GM19372 (cell line): ENCODE measurements at regions not wholly inside any gene's neighbourhood (a gene's known extent, or its start where the extent isn't known, plus 50 kb on each side); places are given as distances from the start of the nearest gene placed in this dataset.
"Not testable (repeated sequence)": the region's sequence is repeated elsewhere in the genome, so short reads cannot be mapped to it uniquely, and the experiment has no call there.

ENCODE experiments used
- ATAC-seq: cut with Tn5 transposase; IDR thresholded peaks from one replicate; pipeline ENCODE4 v1.9.1; 2021; ENCODE audit warnings: mild to moderate bottlenecking, low read depth, moderate library complexity; ENCODE audit not compliant: unreplicated experiment

- not testable (repeated sequence) for ATAC-seq
Measured at GRCh38 chr22:25348996-25349395, 129.6 kb downstream of the CRYBB2 start.

GRCh38 chr22:25350551-25350971 lies 131.1 kb downstream of the CRYBB2 start:
- no peak for ATAC-seq

- ATAC-seq = no peak
Measured at GRCh38 chr22:25351631-25352293, 132.3 kb downstream of the CRYBB2 start.

DNA sequence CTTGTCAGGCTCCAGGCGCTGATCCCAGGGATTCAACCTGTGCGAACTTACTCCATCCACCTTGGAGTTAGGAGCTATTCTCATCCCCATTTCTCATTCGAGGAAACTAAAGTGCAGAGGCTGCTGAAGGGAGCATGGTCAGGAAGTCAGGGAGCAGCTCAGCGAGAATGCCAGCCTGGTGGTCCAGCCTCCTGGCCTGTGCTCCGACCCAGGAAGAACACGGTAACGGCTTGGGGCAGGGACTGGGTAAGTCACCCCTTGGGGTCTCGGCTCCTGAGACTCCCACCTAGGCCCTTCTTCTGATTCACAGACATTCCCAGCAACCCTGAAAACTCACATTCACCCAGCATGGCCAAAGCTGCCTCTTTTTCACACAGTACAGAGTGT lies 132.8 kb downstream of the CRYBB2 start:
- no peak for ATAC-seq

DNA sequence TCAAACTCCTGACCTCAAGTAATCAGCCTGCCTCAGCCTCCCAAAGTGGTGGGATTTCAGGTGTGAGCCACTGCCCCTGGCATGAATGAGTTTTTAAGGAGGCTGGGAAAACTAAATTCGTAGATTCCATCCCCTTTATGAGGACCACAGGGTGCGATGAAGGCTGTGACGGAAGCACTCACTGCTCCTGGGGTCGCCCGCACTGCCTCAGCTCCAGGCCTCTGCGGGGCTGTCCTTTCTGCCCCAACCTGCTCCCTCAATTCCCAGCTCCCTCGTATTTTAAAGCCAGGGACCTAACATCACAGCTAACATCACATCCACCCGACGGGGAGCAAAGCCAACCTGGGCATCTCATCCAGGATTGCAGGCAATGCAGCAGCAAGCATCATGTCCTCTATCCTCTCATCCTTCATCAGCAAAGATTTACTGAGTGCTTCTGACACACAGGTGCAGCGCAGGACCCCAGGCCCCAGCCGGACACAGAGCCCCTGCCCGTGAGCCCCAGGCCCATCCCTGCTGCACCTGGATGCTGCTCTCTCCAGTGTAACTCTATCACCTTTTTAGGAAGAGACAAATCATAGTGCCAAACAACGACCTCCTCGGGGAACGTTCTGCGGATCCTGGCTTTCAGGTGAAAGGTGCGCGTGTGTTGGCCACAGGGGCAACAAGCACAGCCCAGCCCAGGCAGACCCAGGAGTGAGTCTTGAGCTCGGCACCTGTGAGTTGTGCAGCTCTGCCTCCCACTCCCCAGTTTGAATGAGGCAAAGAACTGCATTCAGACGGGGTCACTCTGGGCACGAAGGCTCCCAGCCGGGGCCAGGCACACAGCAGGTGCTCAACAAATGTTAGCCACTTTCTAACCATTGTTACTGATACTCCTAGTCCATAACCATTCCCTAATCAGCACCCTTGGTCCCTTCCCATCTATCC lies 134.3 kb downstream of the CRYBB2 start:
- ATAC-seq = no peak

- no peak for ATAC-seq
Measured at GRCh38 chr22:25354456-25354855, 135.0 kb downstream of the CRYBB2 start.

- ATAC-seq = no peak
Measured at GRCh38 chr22:25357132-25357455, 137.7 kb downstream of the CRYBB2 start.

GRCh38 chr22:25357606-25358420 lies 138.4 kb downstream of the CRYBB2 start:
- no peak for ATAC-seq

- no peak for ATAC-seq
Measured at GRCh38 chr22:25358421-25359170, 139.2 kb downstream of the CRYBB2 start.

DNA sequence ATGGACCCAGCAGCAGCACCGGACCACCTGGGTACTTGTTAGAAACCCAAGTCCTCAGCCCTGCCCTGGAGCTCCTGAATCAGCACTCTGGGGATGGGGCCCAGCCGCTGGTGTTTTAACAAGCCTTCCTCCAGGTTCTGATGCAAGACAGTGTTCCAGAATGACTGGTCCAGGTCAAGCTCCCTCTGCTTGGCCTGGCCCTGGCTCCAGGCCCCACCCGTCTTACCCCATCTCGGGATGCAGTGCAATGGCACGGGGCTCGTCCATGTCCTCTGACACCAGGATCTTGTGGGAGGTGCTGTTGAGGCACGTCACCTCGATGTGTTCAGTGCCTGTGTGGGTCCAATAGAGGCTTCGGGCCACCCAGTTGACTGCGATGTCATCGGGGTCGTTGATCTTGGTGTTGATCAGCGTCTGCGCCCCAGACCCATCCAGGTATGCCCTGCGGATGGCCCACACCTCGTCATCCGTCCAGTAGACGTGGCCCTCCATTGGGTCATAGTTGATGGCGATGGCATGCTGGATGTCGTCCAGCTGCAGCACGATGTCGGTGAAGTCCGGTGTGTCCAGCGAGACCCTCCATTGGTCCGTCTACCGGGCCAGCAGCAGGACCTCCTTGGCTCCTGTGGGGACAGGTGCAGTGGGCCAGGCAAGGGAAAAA lies 140.3 kb downstream of the CRYBB2 start:
- no peak for ATAC-seq

GRCh38 chr22:25360411-25360810 lies 141.0 kb downstream of the CRYBB2 start:
- ATAC-seq = no peak

DNA sequence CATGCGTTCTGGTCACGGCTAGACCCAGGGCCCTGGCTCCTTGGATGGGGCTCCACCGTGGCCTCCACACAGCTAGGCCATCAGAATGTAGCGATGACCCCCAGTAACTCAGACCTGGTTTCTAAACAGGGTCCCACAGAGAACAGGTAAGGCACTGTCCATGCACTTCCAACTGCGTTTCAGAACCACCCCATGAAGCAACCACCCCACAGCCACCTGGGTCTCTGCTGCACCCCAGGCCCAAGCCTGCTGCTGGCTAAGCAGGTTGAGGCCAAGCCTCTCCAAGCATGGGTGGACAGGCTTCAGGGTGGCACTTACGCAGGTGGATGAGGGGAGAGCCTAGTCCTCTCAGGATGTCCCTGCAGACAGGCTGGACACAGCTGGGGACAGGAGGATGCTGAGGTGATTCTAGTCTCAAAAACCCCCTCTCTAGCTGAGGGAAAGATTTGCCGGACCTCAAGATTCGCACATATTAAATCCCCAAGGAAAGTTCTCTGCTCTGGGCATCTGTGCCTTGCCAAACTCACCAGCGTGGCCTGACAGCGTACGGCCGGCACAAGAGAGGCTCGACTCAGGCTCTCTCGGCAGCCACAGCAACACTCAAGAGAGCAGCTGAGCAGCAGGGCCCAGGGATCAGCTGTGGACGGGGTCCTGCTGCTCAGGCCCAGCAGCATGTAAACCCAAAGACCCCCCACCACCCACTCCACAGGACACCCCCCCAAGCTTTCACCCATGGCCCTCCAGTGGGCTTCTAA lies 141.6 kb downstream of the CRYBB2 start:
- ATAC-seq = no peak

DNA sequence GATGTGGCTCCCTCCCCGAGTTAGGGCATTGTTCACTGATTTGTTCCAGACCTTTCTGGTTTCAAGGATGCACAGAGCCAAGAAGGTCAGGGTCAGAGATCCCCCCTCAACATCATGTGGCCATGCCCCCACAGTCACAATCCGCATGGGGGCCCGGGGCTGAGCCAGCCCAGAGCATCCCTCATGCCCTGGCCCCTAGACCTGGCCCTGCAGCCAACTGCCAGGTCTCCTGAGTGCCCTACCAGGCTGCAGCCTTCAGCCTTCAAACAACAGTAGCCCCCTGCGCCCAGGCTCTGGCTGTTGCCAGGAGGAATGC lies 142.4 kb downstream of the CRYBB2 start:
- ATAC-seq = no peak

DNA sequence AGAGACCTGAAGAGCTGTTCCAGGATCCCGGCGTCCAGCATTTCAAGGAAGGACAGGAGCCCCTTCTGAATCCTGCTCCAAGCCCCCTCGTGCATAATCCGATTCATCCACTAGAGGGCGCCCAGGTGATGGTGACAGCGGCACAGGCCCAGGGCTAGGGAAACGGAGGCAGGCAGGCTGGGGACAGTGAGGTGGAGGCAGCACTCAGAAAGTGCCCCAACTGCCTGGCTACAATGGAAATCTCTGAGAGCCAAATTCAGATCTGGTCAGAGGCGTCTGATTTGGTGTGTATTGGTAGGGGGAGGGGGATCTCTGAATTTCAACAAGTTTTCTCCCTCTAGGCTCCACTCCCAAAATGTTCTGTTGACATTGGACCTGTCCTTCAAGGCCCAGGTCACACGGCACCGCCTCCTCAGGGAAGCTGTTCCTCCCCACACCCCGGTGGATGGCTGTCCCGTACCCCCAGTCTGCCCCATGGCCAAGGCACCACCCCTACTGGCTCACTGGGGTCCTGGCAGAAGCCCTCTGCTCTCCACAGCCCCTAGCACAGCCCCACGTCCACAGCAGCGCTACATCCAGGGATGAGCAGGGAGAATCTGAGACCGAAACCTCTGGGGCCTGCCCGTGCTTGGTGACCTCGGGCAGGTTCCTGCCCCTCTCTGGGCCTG lies 142.9 kb downstream of the CRYBB2 start:
- no peak for ATAC-seq

DNA sequence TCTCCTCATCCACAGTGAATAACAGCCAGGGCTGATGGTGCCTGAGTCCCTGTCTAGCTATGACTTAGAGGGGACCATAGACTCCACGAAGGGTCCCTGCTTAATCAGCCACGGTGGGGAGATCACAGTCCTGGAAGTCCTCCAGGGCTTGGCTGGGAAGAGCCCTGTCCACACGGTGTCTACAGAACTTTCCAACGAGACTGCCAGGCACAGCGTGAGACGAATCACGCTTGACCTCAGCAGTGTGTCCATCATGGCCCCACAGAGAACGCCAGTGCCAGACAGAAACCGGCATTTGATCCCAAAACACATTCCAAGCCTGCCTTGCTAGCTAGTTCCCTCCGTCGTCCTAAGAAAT lies 143.4 kb downstream of the CRYBB2 start:
- no peak for ATAC-seq

DNA sequence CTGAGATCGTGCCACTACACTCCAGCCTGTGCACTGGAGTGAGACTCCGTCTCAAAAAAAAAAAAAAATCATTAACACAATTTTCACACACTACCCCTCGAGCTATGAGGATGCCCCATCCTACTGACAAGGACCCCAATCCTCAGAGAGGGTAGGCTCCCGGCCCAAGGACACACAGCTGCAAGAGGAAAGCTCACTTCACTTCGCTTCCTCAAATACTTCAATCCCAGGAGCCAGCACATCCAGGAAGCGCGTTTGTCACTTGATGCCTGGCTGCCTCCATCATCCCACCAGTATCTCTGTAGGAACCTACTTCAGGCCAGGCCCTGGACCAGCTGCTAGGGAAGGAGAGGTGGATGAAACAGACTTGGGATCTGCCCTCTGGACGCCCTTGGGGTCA lies 144.0 kb downstream of the CRYBB2 start:
- no peak for ATAC-seq

- no peak for ATAC-seq
Measured at GRCh38 chr22:25364281-25364680, 144.8 kb downstream of the CRYBB2 start.

- ATAC-seq = no peak
Measured at GRCh38 chr22:25364736-25365241, 145.3 kb downstream of the CRYBB2 start.
